SK-N-MC (cell line): ENCODE measurements at regions not wholly inside any gene's neighbourhood (a gene's known extent, or its start where the extent isn't known, plus 50 kb on each side); places are given as distances from the start of the nearest gene placed in this dataset.

Experiments used
- EZH2 ChIP-seq: fragments of 200-600 bp; sonication (generic); IDR thresholded peaks from one replicate; pipeline ENCODE4 v1.6.1; 2017; ENCODE audit warnings: antibody characterized with exemption
- POLR2AphosphoS5 ChIP-seq: IDR thresholded peaks from 2 replicates; pipeline ENCODE4 v1.6.1; 2012; ENCODE audit warnings: mild to moderate bottlenecking, low read depth, low read length, borderline replicate concordance

DNA sequence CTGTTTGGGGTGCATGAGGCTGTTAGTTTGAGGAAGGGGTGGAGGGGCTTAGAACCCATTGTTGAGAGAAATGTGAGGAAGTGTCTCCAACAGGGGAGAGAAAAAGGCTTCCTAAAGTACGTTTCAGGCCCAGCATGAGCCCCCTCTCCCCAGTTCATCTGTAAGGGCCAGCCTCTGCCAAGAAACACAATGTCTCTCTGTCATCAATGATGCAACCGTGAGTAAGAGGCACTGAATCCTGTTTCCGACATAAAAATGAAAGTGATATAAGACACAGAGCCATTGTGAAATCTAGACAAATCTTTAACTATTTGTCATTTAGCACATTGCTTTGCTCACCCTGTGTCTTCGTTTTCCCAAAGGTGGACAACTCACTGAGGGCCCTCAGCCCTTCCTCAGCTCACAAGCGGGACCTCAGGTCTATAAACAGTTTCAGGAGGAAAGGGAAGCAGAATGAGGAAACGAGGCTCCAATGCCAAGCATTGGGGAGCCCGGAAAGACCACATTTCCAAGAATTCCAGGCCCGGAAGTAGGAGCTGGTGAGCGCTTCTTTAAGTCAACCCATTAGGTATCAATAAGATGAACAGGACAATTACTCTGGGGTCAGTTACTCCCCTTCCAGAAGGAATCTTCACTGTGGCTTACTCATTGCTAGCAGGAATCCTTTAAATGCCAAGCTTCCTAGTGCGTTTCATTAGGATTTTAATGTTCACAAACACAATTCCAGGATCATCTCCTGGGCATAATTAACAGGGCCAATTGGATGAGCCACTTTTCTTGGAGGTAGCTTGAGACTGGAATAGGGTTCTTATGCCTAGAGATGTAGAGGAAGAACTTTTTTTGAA is 59.0 kb upstream of the KLF4 start:
- no peak for TF ChIP-seq EZH2
- no peak for TF ChIP-seq POLR2AphosphoS5
